ENCODE measurements at regions not wholly inside any gene's neighbourhood (a gene's known extent, or its start where the extent isn't known, plus 50 kb on each side); places are given as distances from the start of the nearest gene placed in this dataset.

- Histone ChIP-seq H3K27me3 (ENCODE audit: insufficient read depth) (no peaks in the 10 kb centered on the region), H3K79me2 (ENCODE audit: insufficient read depth) (no peaks in the 10 kb centered on the region), H3K36me3 (replicated peaks in 1 of 2; ENCODE audit: control insufficient read depth in 1 of 2, insufficient read depth in 2 of 2, low read length in 1 of 2) (no peaks in the 10 kb centered on the region), H3K4me2 (no peak overlapping the region), H3K9me3 (no peaks in the 10 kb centered on the region), H3K4me1 (ENCODE audit: control insufficient read depth in 1 of 2, insufficient read depth in 2 of 2, low read depth in 1 of 2, low read length in 1 of 2) (no peaks in the 10 kb centered on the region), H3K9ac (no peak overlapping the region), H4K20me1 (ENCODE audit: insufficient read depth) (no peaks in the 10 kb centered on the region), H2AFZ (ENCODE audit: low read depth) (no peak overlapping the region), H3K9me2 (no peaks in the 10 kb centered on the region), H3F3A (replicated peaks; ENCODE audit: insufficient read depth) (no peaks in the 10 kb centered on the region), H3K4me3 (ENCODE audit: low read depth in 2 of 2, low read length in 1 of 2) (no peak overlapping the region), H3K27ac (ENCODE audit: low read depth in 2 of 2, low read length in 1 of 2) (no peak overlapping the region)
- ChIA-PET CTCF (no interaction called here), POLR2A (no interaction called here)
- DNase-seq, result no peak
- WGBS (ENCODE audit: low lambda C conversion rate), result 41% methylated on average over 2 of the region's 2 CpGs
- no peak for TF ChIP-seq USF1 (IDR thresholded peaks at IDR 0.05; ENCODE audit: borderline replicate concordance, low read depth)
Measured at GRCh38 chrX:150005027-150005426, 66.7 kb upstream of the EOLA2 start.

- POLR2A ChIA-PET, result no interaction called here
- H3K4me1 ChIP-seq (ENCODE audit: control insufficient read depth in 1 of 2, insufficient read depth in 2 of 2, low read depth in 1 of 2, low read length in 1 of 2), result no peaks in the 10 kb centered on the region
- H2AFZ ChIP-seq (ENCODE audit: low read depth), result no peak overlapping the region
- H3K9me2 ChIP-seq, result no peaks in the 10 kb centered on the region
- H3K27ac ChIP-seq (ENCODE audit: low read depth in 2 of 2, low read length in 1 of 2), result no peak overlapping the region
- H3K79me2 ChIP-seq (ENCODE audit: insufficient read depth), result no peaks in the 10 kb centered on the region
- H3K9ac ChIP-seq, result no peak overlapping the region
- no peak overlapping the region for H3K4me3 ChIP-seq (ENCODE audit: low read depth in 2 of 2, low read length in 1 of 2)
- no peaks in the 10 kb centered on the region for H3K36me3 ChIP-seq (replicated peaks in 1 of 2; ENCODE audit: control insufficient read depth in 1 of 2, insufficient read depth in 2 of 2, low read length in 1 of 2)
- CTCF ChIA-PET, result no interaction called here
- H3K9me3 ChIP-seq, result no peaks in the 10 kb centered on the region
- 34% methylated on average over 2 of the region's 2 CpGs for whole genome bisulfite sequencing (ENCODE audit: low lambda C conversion rate)
- no peak overlapping the region for H3K4me2 ChIP-seq
- TF ChIP-seq SIN3A (IDR thresholded peaks at IDR 0.05; ENCODE audit: borderline replicate concordance, low read depth, low read length) (no peak), SMC3 (IDR thresholded peaks at IDR 0.05; ENCODE audit: low read depth, low read length) (no peak), RAD21 (IDR thresholded peaks at IDR 0.05; ENCODE audit: low read length) (no peak), RXRA (IDR thresholded peaks at IDR 0.05; ENCODE audit: borderline replicate concordance, low read depth) (no peak), FOSL2 (IDR thresholded peaks at IDR 0.05; ENCODE audit: borderline replicate concordance, low read depth) (no peak), JUND (IDR thresholded peaks at IDR 0.05) (no peak), RCOR1 (IDR thresholded peaks at IDR 0.05; ENCODE audit: low read length) (no peak), FOXJ3 (CRISPR knock-in tag; IDR thresholded peaks at IDR 0.05) (no peak), ELF1 (IDR thresholded peaks at IDR 0.05) (no peak), MAX (IDR thresholded peaks at IDR 0.05; ENCODE audit: low read depth) (no peak), FOXM1 (IDR thresholded peaks at IDR 0.05; ENCODE audit: low read depth) (no peak), PBX3 (IDR thresholded peaks at IDR 0.05) (no peak), NFIC (IDR thresholded peaks at IDR 0.05; ENCODE audit: borderline replicate concordance) (no peak), TCF12 (IDR thresholded peaks at IDR 0.05) (no peak), MEF2A (IDR thresholded peaks at IDR 0.05; ENCODE audit: borderline replicate concordance, low read depth) (no peak), GATA2 (CRISPR knock-in tag; IDR thresholded peaks at IDR 0.05) (no peak), TAF1 (IDR thresholded peaks at IDR 0.05; ENCODE audit: borderline replicate concordance, low read depth, low read length) (no peak)
- TF ChIP-seq, protein P1, sequence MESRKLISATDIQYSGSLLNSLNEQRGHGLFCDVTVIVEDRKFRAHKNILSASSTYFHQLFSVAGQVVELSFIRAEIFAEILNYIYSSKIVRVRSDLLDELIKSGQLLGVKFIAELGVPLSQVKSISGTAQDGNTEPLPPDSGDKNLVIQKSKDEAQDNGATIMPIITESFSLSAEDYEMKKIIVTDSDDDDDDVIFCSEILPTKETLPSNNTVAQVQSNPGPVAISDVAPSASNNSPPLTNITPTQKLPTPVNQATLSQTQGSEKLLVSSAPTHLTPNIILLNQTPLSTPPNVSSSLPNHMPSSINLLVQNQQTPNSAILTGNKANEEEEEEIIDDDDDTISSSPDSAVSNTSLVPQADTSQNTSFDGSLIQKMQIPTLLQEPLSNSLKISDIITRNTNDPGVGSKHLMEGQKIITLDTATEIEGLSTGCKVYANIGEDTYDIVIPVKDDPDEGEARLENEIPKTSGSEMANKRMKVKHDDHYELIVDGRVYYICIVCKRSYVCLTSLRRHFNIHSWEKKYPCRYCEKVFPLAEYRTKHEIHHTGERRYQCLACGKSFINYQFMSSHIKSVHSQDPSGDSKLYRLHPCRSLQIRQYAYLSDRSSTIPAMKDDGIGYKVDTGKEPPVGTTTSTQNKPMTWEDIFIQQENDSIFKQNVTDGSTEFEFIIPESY (IDR thresholded peaks at IDR 0.05; ENCODE audit: borderline replicate concordance, low read depth), result no peak
- no peaks in the 10 kb centered on the region for H3K27me3 ChIP-seq (ENCODE audit: insufficient read depth)
- no peaks in the 10 kb centered on the region for H3F3A ChIP-seq (replicated peaks; ENCODE audit: insufficient read depth)
- no peak for DNase-seq
- H4K20me1 ChIP-seq (ENCODE audit: insufficient read depth), result no peaks in the 10 kb centered on the region
Measured at GRCh38 chrX:150007356-150007755, 69.1 kb upstream of the EOLA2 start.
